Liver (tissue), 3 donors: ENCODE measurements at regions not wholly inside any gene's neighbourhood (a gene's known extent, or its start where the extent isn't known, plus 50 kb on each side); places are given as distances from the start of the nearest gene placed in this dataset.

Experiments
- RXRA ChIP-seq, 2 donors: IDR thresholded peaks; 2 replicates each; pipeline ENCODE4 v1.6.1; 2017 to 2018; ENCODE audit warnings: antibody characterized with exemption in 2 of 2, mild to moderate bottlenecking in 1 of 2
- SP1 ChIP-seq: IDR thresholded peaks from 2 replicates; pipeline ENCODE4 v1.6.1; 2018; ENCODE audit warnings: antibody characterized with exemption, mild to moderate bottlenecking
- TAF1 ChIP-seq: conservative IDR thresholded peaks from 2 replicates; pipeline ENCODE4 v1.6.1; 2016; ENCODE audit warnings: antibody characterized with exemption, mild to moderate bottlenecking
- TF ChIP-seq, protein P1 (sequence below): fragments of 150-350 bp; IDR thresholded peaks from 2 replicates; pipeline ENCODE4 v1.5.1; 2017; ENCODE audit warnings: improper control_type of control experiment, low read depth, low read length; ENCODE audit not compliant: missing input control
- TF ChIP-seq, protein P2 (sequence below): IDR thresholded peaks from 2 replicates; pipeline ENCODE4 v1.6.1; 2016; ENCODE audit warnings: antibody characterized with exemption, mild to moderate bottlenecking
- donor health status: healthy.
- donor health status: healthy.

DNA sequence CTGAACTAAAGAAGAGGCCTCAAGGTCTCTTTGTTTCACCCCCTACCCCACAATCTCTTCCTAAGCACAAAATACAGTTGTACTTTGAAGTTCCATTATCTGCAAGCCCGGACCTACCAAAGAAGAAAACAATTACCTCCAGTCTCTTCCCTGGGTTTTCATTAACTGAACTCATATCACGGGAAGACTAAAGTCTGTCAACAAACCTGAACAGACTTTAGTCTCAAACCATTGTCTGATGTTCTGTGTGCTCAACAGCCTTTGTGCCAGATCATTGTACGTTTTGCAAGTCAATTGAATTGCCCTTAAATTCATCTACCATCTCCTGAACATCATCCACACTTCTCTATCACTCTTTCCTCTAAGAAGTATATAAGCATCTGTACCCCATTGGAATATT, 1021.9 kb upstream of the CDH2 start:
- TF ChIP-seq, protein P1, sequence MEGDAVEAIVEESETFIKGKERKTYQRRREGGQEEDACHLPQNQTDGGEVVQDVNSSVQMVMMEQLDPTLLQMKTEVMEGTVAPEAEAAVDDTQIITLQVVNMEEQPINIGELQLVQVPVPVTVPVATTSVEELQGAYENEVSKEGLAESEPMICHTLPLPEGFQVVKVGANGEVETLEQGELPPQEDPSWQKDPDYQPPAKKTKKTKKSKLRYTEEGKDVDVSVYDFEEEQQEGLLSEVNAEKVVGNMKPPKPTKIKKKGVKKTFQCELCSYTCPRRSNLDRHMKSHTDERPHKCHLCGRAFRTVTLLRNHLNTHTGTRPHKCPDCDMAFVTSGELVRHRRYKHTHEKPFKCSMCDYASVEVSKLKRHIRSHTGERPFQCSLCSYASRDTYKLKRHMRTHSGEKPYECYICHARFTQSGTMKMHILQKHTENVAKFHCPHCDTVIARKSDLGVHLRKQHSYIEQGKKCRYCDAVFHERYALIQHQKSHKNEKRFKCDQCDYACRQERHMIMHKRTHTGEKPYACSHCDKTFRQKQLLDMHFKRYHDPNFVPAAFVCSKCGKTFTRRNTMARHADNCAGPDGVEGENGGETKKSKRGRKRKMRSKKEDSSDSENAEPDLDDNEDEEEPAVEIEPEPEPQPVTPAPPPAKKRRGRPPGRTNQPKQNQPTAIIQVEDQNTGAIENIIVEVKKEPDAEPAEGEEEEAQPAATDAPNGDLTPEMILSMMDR = no peak
- no peak for TF ChIP-seq TAF1
- TF ChIP-seq RXRA (IDR thresholded peaks at IDR 0.05) = no peak
- TF ChIP-seq, protein P2, sequence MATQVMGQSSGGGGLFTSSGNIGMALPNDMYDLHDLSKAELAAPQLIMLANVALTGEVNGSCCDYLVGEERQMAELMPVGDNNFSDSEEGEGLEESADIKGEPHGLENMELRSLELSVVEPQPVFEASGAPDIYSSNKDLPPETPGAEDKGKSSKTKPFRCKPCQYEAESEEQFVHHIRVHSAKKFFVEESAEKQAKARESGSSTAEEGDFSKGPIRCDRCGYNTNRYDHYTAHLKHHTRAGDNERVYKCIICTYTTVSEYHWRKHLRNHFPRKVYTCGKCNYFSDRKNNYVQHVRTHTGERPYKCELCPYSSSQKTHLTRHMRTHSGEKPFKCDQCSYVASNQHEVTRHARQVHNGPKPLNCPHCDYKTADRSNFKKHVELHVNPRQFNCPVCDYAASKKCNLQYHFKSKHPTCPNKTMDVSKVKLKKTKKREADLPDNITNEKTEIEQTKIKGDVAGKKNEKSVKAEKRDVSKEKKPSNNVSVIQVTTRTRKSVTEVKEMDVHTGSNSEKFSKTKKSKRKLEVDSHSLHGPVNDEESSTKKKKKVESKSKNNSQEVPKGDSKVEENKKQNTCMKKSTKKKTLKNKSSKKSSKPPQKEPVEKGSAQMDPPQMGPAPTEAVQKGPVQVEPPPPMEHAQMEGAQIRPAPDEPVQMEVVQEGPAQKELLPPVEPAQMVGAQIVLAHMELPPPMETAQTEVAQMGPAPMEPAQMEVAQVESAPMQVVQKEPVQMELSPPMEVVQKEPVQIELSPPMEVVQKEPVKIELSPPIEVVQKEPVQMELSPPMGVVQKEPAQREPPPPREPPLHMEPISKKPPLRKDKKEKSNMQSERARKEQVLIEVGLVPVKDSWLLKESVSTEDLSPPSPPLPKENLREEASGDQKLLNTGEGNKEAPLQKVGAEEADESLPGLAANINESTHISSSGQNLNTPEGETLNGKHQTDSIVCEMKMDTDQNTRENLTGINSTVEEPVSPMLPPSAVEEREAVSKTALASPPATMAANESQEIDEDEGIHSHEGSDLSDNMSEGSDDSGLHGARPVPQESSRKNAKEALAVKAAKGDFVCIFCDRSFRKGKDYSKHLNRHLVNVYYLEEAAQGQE = no peak
- TF ChIP-seq SP1 = no peak
